NCI-H2171 treated with DMSO at 0.1 percent for 48 hours (cell line): ENCODE measurements at regions not wholly inside any gene's neighbourhood (a gene's known extent, or its start where the extent isn't known, plus 50 kb on each side); places are given as distances from the start of the nearest gene placed in this dataset.
"Not testable (repeated sequence)": the region's sequence is repeated elsewhere in the genome, so short reads cannot be mapped to it uniquely, and the experiment has no call there.

ENCODE experiments used
- DNase-seq: peaks from one replicate; lab custom pipeline; 2025; lab: John Stamatoyannopoulos, UW

DNA sequence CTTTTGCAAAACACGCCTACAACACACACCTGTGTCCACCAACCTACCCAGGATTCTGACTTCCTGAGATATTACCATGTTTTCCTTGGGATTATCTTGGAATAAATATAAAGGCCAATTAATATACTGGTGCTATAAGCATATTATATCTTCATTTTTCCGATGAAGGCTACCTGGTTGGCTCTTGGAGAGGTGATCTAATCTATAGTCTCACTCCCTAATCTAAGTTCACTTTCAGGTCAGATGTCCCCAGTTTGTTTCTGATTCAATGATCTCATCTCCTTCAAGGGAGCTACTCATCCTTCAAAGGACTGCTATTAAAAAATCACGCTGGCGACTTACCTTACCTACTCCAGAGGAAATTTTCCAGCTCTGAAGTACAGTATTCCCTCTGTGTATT is 517.5 kb downstream of the KLF5 start:
- no peak for DNase-seq

DNA sequence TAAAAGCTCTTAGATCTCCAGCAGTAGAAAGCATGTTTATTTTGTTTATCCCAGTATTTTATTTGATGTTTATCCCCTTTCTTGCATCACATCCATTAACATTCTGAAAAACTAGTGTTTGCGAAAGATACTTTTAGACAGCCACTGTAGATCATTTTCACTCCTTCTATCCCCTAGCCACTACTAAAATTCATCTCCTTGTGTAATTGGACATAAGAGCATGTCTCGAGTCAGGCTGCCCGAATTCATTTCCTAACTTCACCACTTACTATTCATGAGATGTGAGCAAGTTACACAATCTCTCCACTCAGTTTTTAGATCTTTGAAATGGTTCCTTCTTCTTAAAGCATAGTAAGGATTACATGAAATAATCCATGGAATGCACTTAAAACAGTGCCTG is 514.0 kb downstream of the KLF5 start:
- no peak for DNase-seq

DNA sequence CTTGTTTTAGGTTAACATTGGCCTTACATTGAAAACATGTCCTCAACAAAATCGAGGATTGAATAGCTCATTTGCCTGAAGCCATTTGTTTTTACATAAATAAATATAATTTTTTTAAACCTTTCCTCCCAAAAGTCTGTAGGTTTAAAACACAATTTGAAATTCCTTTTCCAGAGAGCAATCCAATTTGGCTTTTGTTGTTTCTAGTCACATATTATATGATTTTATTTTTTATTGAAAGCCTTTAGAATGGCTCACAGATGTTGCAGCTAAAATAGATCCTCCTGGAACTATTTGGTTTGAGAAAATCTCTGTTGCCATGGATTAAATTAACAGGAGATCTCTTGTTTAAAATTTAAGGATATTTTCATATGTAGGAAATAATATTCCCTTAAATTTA is 512.6 kb downstream of the KLF5 start:
- DNase-seq: no peak

DNA sequence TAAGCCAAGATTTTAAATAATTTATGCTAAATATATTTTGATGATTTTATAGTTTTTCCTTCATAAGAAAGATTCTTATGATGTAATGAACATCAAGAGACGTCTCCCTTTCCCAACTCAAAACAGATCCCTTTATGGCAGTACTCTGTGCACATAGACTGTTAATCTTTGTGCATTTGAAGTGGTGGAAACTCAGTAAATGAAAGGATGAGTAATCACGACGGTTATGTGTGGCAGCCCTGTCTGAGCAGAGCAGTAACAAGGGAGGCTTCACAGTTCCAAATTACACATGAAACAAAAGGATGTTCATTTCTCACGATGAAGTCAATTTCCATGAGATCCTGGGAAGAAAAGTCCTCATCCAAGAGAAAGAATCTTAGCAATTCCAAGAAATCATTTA is 498.1 kb downstream of the KLF5 start:
- no peak for DNase-seq

DNA sequence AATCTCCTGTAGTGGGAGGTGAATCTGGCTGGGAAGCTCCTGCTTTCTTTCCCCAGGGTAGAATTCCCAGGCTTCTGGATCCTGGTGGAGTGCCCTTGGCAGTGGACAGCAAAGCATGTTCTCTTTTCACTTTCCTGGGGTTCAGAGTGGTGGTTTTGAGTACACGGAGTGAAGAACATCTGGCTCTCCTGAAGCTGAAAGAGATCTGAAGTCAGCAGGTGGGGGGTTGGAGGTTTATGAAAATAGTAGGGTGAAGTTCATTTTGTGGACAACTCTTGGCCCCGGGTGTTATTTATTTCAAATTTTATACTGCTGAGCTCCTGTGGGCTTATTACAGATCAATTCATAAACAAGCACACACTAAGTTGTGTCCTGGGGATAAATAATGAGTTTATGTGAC is 497.3 kb downstream of the KLF5 start:
- DNase-seq: no peak

DNA sequence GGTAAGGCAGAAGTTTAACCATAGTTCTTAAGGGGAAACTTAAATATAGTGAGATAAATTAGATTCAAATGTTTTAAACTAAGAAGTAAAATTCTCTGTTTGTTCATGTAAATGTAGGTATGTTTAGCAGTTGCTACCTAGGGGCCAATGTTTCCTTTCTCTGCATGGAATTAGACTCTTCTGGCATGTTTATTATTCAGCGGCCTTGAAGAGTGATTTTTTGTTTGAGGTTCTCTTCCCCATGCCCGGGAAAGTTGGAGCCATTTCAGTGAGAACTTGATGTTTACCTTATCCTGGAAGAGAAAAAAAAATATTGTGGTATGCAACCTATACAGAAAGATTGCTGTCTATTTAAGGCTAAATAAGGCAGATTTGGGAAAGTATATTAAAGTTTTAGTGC is 492.9 kb downstream of the KLF5 start:
- DNase-seq: no peak

DNA sequence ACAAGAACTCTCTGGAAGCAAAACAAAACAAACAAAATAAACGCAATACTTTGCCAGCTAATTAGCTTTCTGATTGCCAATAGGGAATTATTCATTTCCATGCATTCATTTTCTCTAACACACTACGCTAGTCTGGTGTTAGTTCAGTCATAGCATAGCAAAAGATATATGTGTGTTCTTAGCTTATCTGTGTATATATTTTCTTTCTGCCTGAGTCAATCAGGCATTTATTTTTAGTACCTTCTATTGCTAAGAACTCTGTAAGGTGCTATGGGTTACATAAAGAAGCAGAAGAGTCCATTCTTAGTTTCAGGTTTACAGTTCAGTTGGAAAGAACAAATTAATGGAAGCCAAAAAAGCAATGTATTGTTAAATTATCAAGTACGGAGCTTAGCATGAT is 490.9 kb downstream of the KLF5 start:
- DNase-seq: no peak

DNA sequence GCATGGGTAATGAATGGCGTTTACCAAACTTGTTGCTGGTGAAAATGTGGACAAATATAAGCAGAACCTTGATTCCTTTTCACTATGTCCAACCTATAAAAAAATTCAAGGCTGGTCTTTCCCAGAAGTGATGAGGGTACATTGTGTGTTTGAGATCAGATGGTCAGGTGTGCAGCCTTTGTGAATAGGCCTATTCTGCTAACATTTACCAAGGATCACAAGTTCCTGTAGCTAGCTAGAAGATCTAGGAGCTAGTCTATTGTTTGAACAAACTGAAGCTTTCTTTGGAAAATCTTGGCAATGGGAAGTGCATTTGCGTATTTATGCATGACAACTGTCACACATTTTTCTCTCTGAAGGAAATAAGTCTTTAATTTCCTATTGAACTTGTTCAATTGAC is 489.6 kb downstream of the KLF5 start:
- no peak for DNase-seq

DNA sequence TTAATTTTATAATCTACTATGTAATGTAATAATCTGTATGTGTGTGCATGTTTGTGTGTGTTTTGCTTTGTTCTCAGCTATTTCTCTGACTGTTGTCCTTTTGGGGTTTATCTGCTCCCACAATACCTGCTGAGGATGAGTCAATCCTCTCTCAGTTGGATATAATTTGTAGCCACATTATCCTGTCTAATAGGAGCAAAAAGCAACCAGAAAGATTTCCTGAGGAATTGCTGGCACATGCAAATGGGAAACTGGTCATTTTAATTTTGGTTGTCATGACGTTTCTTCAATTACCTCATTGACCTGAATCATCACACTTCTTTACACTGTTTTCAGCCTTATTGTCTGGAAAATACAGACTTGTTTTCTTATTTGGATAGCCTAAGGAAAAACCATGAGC is 488.4 kb downstream of the KLF5 start:
- no peak for DNase-seq

DNA sequence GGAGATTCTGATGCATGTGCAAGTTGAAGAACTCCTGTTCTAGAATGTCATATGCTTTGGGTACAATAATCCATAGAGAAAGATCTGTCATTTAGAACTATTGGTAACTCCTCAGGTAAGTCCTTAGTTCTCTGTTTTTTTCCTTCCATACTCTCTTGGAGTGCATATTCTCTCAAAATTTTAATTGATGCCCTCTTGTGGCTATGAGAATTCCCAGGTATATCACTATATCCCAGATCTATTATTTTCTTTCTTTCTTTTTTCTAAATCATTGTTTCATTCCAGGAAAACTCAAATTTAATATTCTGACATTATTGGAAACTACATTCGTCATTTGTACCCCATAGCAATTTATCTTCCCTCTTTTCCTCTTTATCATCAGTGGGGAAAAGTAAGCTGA is 485.4 kb downstream of the KLF5 start:
- DNase-seq: peak; percentile 3

DNA sequence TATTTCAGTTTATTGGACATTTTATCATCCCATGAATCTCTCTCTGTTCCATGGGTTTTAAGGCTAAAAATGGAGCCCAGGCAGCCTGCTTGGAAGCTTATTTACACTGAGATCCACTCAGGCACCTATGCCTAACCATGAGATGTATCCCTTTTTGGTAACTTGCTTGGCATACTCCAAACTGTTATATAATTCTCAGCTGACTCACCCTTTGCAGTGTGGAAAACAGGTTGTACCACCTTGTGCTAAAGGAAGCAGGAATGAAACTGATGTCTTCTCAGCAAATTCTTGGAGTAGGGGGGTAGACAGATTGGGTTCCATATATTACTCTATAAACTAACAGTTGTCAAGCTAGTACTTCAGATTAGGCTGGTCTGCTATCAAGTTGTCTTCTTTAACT is 483.6 kb downstream of the KLF5 start:
- DNase-seq: no peak

DNA sequence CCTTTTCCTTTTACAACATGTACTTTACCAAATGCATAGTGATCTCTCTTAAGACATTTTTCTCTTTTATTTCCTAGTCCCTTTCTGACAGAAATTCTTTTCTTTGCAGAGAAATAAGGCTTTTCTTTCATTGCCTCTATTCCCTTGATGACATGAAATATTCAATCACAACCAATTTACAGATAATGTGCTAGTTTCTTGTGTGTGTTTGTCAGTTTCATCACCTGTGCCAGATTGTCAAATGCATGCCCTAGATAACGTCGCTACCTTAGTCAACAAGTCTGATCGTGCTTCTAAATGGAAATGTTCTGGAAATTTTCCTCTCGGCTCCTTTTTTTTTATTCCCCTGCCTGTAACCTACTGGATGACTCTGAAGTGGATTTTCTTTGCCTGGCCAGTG is 478.1 kb downstream of the KLF5 start:
- no peak for DNase-seq

DNA sequence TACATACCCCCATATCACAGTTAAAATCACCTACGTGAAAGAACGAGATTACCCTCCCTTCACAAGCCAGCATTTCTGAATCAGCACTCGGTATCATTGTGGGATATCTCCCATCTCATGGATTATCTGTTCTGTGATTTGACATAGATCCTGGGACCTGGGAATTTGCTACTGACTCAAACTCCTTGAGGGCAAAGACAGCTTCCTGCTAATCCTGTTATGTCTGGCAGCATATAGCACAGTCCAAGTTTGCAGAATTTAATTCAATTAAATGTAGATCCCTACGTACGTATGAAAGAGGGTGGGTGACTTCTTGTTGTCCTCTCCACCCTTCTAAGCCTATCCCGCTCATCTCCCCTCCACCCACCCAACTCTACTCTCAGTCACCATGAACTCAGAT is 476.5 kb downstream of the KLF5 start:
- no peak for DNase-seq

DNA sequence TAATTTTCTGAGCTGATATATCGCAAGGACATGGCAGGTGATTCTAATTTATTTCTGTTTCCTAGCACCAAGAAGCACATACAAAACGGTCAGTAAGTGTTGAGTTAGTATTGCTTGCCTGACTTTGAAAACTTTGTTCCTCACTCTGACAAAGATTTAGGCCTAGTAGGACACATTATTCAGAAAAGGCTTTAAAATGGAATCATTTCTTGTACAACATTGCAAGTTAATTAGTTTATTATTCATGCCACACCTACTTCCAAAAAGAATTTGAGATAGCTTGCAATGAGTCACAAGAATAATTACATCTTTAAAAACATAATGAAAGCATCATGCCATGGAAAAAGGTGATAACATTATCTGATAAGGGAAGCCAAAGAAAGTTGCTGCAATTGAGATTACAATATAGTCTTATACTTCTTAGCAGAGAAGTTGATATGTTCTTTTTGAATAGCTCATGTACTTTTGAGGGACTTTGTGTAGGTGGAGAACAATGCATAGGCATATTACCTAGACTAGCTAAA is 474.2 kb downstream of the KLF5 start:
- no peak for DNase-seq

DNA sequence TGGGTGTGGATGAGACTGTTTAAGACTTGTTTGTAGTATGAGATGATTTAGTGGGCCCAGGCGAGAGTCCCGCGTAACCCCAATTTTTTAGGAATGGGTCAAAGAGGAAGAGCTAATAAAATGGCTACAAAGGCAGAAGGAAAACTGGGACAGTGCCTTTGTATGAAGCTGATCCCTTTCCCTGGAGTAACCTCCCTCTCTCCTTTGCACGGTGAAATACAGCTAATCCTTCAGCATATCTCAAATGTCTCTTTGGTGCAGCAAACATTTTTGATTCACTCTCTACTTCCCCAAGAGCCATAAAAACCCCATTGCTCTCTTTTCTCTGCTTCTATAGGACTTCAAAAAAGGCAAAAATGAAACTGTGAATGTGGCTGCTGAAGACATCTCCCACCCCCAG is 473.8 kb downstream of the KLF5 start:
- DNase-seq: no peak

DNA sequence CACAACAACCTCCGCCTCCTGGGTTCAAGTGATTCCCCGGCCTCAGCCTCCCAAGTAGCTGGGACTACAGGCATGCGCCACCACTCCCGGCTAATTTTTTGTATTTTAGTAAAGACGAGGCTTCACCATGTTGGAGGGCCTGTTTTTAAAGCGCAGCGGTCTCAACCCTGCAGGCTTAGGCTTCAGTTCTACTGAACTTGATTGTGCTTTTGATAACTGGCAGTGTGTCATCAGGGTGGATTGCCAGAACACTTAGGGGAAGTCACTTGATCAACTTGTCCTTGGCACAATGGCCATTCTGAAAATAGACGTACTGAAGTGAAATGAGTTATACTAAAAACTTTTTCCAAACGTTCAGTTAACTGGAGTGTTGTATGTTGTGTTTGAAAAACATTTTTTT is 472.2 kb downstream of the KLF5 start:
- no peak for DNase-seq

DNA sequence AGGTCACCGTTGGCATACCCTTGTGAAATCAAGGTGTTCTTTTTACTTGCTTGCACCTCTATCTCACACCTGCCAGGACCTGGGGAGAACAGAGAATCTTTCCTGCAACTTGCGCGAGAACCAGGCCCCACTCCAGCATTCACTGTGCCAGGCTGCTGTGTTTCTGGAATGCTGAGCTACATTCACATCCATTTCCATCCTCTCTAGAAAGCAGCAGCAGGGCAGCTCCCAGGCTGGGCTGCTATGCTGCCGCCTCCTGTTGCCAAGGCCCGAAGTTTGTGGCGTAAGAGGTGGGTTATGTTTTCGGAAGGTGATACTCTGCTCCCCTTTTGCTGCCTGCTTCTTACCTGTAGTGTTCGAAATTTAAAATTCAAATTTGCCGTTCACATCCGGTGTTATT is 464.1 kb downstream of the KLF5 start:
- no peak for DNase-seq

DNA sequence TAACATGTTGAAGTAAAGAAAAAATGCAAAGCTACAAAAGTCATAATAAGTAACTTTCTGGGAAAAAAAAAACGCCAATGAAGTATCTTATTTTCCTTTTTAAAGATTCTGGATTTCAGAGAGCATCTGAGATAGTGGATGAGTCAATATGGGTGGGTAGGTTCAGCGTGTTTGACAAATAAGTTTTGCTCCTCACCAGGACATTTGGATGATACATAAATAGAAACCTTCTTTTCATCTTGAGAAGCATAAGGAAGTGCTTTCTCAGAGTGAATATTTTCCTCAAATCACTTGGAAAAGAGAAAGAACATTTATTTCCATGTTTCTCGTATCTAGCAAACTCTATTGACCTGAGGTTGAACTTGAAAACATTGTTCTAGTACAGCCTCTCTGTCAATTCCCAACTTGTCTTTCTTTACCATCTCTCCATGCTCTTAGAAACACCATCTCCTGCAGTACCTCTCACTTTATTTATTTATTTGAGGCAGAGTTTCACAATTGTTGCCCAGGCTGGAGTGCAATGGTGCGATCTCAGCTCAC is 463.2 kb downstream of the KLF5 start:
- no peak for DNase-seq

DNA sequence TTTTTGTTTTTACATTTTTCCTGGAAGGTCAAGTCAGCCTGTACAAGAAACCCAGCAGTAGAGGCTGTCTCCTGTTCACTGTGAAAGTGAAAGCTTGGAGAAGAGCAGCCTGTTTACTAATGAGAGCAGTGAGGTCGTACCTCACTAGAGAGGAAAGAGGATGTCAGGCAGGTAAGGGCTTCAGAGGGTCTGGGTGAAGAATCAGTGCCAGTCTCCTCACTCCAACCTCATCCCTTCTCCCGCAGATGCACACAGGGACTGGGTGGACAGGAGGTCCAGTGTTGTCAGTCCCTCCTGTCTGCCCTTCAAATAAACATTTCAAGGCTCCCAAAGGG is 462.5 kb downstream of the KLF5 start:
- no peak for DNase-seq

DNA sequence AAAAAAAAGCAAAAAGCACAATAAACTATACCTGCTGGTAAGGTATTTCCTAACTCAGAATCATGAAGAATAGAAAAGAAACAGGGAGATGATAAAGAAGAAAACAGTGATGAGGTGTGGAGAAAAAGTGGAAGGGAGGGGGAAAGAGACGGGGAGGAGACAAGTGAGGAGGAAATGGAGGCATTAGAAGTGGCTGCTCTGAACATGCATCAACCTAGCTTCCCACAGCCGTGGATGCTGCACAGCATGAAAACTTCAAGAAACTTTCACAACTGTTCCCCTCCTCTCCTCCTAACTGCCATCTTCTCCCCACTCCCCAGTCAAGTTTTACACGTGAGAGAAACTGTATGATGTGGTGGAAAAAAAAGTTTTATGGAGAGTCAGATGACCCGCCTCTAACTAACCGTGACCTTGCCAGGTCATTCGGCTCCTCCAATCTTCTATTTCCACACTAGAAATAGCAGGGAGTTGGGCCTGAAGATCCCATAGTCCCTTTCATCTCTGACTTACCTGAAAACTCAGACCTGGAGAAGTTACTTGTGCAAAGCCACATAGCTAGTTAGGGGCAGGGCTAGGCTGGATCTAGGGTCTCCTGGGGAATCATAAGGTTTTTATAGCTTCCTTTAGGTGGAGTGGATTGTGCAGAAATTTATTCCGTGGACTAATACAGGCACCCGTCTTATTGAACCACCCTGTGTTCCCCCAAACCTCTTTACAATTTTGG is 461.9 kb downstream of the KLF5 start:
- DNase-seq: no peak

DNA sequence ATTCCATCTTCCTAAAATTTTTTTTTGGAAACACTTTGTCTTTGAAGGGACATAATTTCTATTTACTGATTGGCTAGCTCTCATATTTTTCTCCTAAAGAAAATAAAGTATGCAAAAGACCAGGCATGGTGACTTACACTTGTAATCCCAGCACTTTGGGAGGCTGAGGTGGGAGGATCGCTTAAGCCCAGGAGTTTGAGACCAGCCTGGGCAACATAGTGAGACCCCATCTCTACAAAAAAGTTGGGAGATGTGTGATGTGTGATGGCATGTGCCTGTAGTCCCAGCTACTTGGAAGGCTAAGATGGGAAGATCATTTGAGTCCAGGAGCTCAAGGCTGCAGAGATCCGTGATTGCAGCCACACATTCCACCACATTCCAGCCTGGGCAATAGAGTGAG is 461.3 kb downstream of the KLF5 start:
- not testable (repeated sequence) for DNase-seq

DNA sequence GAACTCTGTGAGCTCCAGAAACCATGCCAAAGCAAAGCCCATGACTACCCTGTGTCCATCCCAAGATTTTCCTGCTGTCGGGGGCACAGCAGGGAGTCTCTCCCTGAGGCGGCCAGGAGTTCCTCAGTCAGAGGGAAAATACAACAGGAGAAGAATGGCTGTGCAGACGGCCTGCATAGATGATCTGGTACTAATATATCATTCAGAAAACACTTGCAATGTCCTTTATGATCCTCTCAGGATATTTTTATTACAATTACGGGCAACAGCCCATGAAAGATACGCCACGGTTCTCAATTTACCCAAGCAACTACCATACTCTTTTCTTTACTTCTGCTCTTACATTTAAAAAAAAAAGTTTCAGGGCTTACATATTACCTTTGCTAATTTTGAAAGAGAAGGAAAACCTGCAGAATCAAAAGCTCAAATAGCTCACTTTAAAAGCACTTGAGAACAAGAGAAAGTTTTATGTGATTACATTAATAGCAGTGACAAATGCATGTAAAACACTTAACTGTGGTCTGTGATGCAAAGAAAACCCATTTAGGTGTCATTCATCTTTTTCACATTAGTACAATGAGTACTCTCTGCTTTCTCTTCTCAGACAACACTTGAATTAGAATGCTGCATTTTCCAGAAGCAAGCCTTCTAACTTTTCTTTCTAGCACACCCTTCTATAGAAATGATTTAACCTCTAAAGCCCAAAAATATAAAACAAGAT is 460.8 kb downstream of the KLF5 start:
- DNase-seq: no peak

DNA sequence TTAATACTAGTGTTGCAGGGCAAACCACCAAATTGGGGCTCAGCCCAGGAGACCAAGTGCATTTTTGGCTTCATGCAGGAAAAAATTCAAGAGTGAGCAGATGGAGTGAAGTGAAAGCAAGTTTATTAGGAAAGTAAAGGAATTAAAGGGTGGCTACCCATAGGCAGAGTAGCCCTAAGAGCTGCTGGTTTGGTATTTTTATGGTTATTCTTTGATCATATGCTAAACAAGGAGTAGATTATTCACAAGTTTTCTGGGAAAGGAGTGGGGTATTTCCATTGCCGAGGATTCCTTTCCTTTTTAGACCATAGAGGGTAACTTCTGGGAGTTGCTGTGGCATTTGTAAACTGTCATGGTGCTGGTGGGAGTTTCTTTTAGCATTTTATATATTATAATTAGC is 459.0 kb downstream of the KLF5 start:
- DNase-seq: no peak

DNA sequence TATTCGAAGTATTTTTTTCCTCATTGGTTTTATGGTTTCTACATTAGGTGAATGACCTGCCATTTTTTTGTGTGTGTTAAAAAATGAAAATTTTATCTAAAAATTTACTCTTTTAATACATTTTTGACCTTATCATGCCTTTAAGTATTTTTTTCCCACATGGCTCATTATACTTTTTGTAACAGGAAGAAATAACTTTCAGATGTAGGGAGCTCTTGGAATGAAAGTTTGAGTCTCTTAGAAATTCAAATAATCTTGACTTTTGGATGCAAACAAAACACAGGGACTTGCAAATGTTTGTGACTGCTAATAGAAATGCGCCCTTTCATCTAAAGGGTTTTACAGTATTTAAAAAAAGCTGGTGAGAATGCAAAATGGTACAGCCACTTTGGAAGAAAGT is 457.9 kb downstream of the KLF5 start:
- no peak for DNase-seq
